ENCODE measurements at regions not wholly inside any gene's neighbourhood (a gene's known extent, or its start where the extent isn't known, plus 50 kb on each side); places are given as distances from the start of the nearest gene placed in this dataset.
A peak's percentile ranks its signal among the peaks of the same experiment; 100 is the strongest.
"Not testable (repeated sequence)": the region's sequence is repeated elsewhere in the genome, so short reads cannot be mapped to it uniquely, and the experiment has no call there.

- in situ Hi-C loops (cut with HindIII; ENCODE audit: low sequenced_read_pairs), result no loop called here
- no peak for DNase-seq (ENCODE audit: low spot score)
Measured at GRCh38 chr12:74665690-74666089, 128.1 kb downstream of the ATXN7L3B start.

- DNase-seq (ENCODE audit: low spot score), result no peak
- in situ Hi-C loops (cut with HindIII; ENCODE audit: low sequenced_read_pairs), result no loop called here
Measured at GRCh38 chr12:74671421-74671820, 133.8 kb downstream of the ATXN7L3B start.

GRCh38 chr12:74676955-74677354 is 139.3 kb downstream of the ATXN7L3B start:
- in situ Hi-C loops (cut with HindIII; ENCODE audit: low sequenced_read_pairs); DNase-seq (ENCODE audit: low spot score): not testable (repeated sequence)

- no peak for DNase-seq (ENCODE audit: low spot score)
- in situ Hi-C loops (cut with HindIII; ENCODE audit: low sequenced_read_pairs), result no loop called here
Measured at GRCh38 chr12:74685385-74685784, 147.8 kb downstream of the ATXN7L3B start.

- in situ Hi-C loops (cut with HindIII; ENCODE audit: low sequenced_read_pairs), result no loop called here
- peak; percentile 55 for DNase-seq (ENCODE audit: low spot score)
Measured at GRCh38 chr12:74689071-74689655, 151.5 kb downstream of the ATXN7L3B start.

GRCh38 chr12:74689929-74690328 is 152.3 kb downstream of the ATXN7L3B start:
- in situ Hi-C loops (cut with HindIII; ENCODE audit: low sequenced_read_pairs), result no loop called here
- DNase-seq (ENCODE audit: low spot score), result no peak

- no peak for DNase-seq (ENCODE audit: low spot score)
- in situ Hi-C loops (cut with HindIII; ENCODE audit: low sequenced_read_pairs), result no loop called here
Measured at GRCh38 chr12:74719447-74719846, 181.8 kb downstream of the ATXN7L3B start.

GRCh38 chr12:74722709-74723108 is 185.1 kb downstream of the ATXN7L3B start:
- no peak for DNase-seq (ENCODE audit: low spot score)
- in situ Hi-C loops (cut with HindIII; ENCODE audit: low sequenced_read_pairs), result no loop called here

GRCh38 chr12:74725154-74725553 is 187.5 kb downstream of the ATXN7L3B start:
- no peak for DNase-seq (ENCODE audit: low spot score)
- in situ Hi-C loops (cut with HindIII; ENCODE audit: low sequenced_read_pairs), result no loop called here

GRCh38 chr12:74728006-74728405 is 190.4 kb downstream of the ATXN7L3B start:
- no peak for DNase-seq (ENCODE audit: low spot score)
- in situ Hi-C loops (cut with HindIII; ENCODE audit: low sequenced_read_pairs), result no loop called here

GRCh38 chr12:74732164-74732784 is 194.6 kb downstream of the ATXN7L3B start:
- in situ Hi-C loops (cut with HindIII; ENCODE audit: low sequenced_read_pairs), result no loop called here

GRCh38 chr12:74732826-74733225 is 195.2 kb downstream of the ATXN7L3B start:
- in situ Hi-C loops (cut with HindIII; ENCODE audit: low sequenced_read_pairs), result no loop called here
- no peak for DNase-seq (ENCODE audit: low spot score)

More at GRCh38 chr12:74732164-74732784, 194.6 kb downstream of the ATXN7L3B start:
- DNase-seq (ENCODE audit: low spot score), result no peak

GRCh38 chr12:74741112-74741511 is 203.5 kb downstream of the ATXN7L3B start:
- in situ Hi-C loops (cut with HindIII; ENCODE audit: low sequenced_read_pairs), result no loop called here
- no peak for DNase-seq (ENCODE audit: low spot score)

GRCh38 chr12:74747305-74747704 is 209.7 kb downstream of the ATXN7L3B start:
- peak; percentile 12 for DNase-seq (ENCODE audit: low spot score)
- in situ Hi-C loops (cut with HindIII; ENCODE audit: low sequenced_read_pairs), result no loop called here

GRCh38 chr12:74751441-74751840 is 213.8 kb downstream of the ATXN7L3B start:
- in situ Hi-C loops (cut with HindIII; ENCODE audit: low sequenced_read_pairs), result no loop called here
- DNase-seq (ENCODE audit: low spot score), result no peak

GRCh38 chr12:74752215-74752614 is 214.6 kb downstream of the ATXN7L3B start:
- in situ Hi-C loops (cut with HindIII; ENCODE audit: low sequenced_read_pairs), result no loop called here
- DNase-seq (ENCODE audit: low spot score), result no peak

GRCh38 chr12:74770552-74770951 is 232.9 kb downstream of the ATXN7L3B start:
- in situ Hi-C loops (cut with HindIII; ENCODE audit: low sequenced_read_pairs), result no loop called here
- DNase-seq (ENCODE audit: low spot score), result no peak

GRCh38 chr12:74775276-74775675 is 237.6 kb downstream of the ATXN7L3B start:
- in situ Hi-C loops (cut with HindIII; ENCODE audit: low sequenced_read_pairs), result no loop called here
- no peak for DNase-seq (ENCODE audit: low spot score)

GRCh38 chr12:74776378-74776777 is 238.7 kb downstream of the ATXN7L3B start:
- DNase-seq (ENCODE audit: low spot score), result no peak
- in situ Hi-C loops (cut with HindIII; ENCODE audit: low sequenced_read_pairs), result no loop called here

- no peak for DNase-seq (ENCODE audit: low spot score)
Measured at GRCh38 chr12:74780182-74780849, 242.7 kb downstream of the ATXN7L3B start.

GRCh38 chr12:74780850-74781241 is 243.2 kb downstream of the ATXN7L3B start:
- DNase-seq (ENCODE audit: low spot score); in situ Hi-C loops (cut with HindIII; ENCODE audit: low sequenced_read_pairs): not testable (repeated sequence)

More at GRCh38 chr12:74780182-74780849, 242.7 kb downstream of the ATXN7L3B start:
- in situ Hi-C loops (cut with HindIII; ENCODE audit: low sequenced_read_pairs), result no loop called here

Data from G401 (cell line).